ENCODE measurements at regions not wholly inside any gene's neighbourhood (a gene's known extent, or its start where the extent isn't known, plus 50 kb on each side); places are given as distances from the start of the nearest gene placed in this dataset.

- TF ChIP-seq GABPA (IDR thresholded peaks at IDR 0.05; ENCODE audit: borderline replicate concordance, insufficient read depth, low read length) (no peak), FOSL1 (IDR thresholded peaks at IDR 0.05; ENCODE audit: insufficient read depth, low read depth, low read length) (no peak), SIX5 (IDR thresholded peaks at IDR 0.05; ENCODE audit: low read depth, low read length) (no peak), RXRA (IDR thresholded peaks at IDR 0.05; ENCODE audit: insufficient read depth, low read depth, low read length) (no peak), USF2 (IDR thresholded peaks at IDR 0.05; ENCODE audit: low read length) (no peak), MAX (IDR thresholded peaks at IDR 0.05) (no peak), CTBP2 (IDR thresholded peaks at IDR 0.05; ENCODE audit: borderline replicate concordance, insufficient read depth, insufficient read length, low read length) (no peak)
Observed at GRCh38 chr5:38780945-38781344, 64.9 kb upstream of the OSMR start (continued).

All from H1 (cell line).